T47D (cell line): ENCODE measurements at regions not wholly inside any gene's neighbourhood (a gene's known extent, or its start where the extent isn't known, plus 50 kb on each side); places are given as distances from the start of the nearest gene placed in this dataset.
A peak's percentile ranks its signal among the peaks of the same experiment; 100 is the strongest.

ENCODE experiments used
- DNase-seq, 2 experiments: peaks; one replicate each; pipeline versions ENCODE4 v3.0.0 to v3.0.0-alpha.2; 2011 to 2012; ENCODE audit warnings: low read depth in 1 of 2, low spot score in 1 of 2
- JUND ChIP-seq: IDR thresholded peaks from 2 replicates; pipeline ENCODE4 v1.6.1; 2012; ENCODE audit warnings: low read depth
- in situ Hi-C: cut with HindIII; loops from 2 replicates; pipeline ENCODE4 v1.10.0; 2016; ENCODE audit warnings: low sequenced_read_pairs, low pct_unique_long_range_greater_than_20kb

GRCh38 chr20:23151008-23151703 is 65.0 kb upstream of the CD93 start:
- in situ Hi-C loops, result no loop called here
- DNase-seq, result no peak
- TF ChIP-seq JUND, result no peak

GRCh38 chr20:23150304-23151007 is 64.3 kb upstream of the CD93 start:
- no peak for DNase-seq
- no peak for TF ChIP-seq JUND
- in situ Hi-C loops, result no loop called here

- in situ Hi-C loops, result no loop called here
Observed at GRCh38 chr20:23149623-23150279, 63.6 kb upstream of the CD93 start.

GRCh38 chr20:23148731-23149570 is 62.8 kb upstream of the CD93 start:
- in situ Hi-C loops, result no loop called here
- no peak for TF ChIP-seq JUND
- DNase-seq, result no peak

More at GRCh38 chr20:23149623-23150279, 63.6 kb upstream of the CD93 start:
- DNase-seq, result no peak
- TF ChIP-seq JUND, result no peak

GRCh38 chr20:23147964-23148730 is 62.0 kb upstream of the CD93 start:
- DNase-seq, result no peak
- TF ChIP-seq JUND, result no peak
- in situ Hi-C loops, result no loop called here

- in situ Hi-C loops, result no loop called here
- no peak for TF ChIP-seq JUND
- no peak for DNase-seq
Observed at GRCh38 chr20:23147647-23147963, 61.5 kb upstream of the CD93 start.

GRCh38 chr20:23146857-23147637 is 60.9 kb upstream of the CD93 start:
- TF ChIP-seq JUND, result no peak
- in situ Hi-C loops, result no loop called here
- DNase-seq, result no peak

- no peak for DNase-seq
- no peak for TF ChIP-seq JUND
- in situ Hi-C loops, result no loop called here
Observed at GRCh38 chr20:23146181-23146580, 60.1 kb upstream of the CD93 start.

GRCh38 chr20:23145281-23145700 is 59.2 kb upstream of the CD93 start:
- DNase-seq, result no peak
- in situ Hi-C loops, result no loop called here
- no peak for TF ChIP-seq JUND

- no peak for TF ChIP-seq JUND
- DNase-seq, result no peak
- in situ Hi-C loops, result no loop called here
Observed at GRCh38 chr20:23144856-23145255, 58.7 kb upstream of the CD93 start.

GRCh38 chr20:23143986-23144690 is 58.0 kb upstream of the CD93 start:
- peak in 1 of 2 experiments; percentile 67 for DNase-seq
- in situ Hi-C loops, result no loop called here
- no peak for TF ChIP-seq JUND
